Right atrium auricular region (tissue), 2 donors: ENCODE measurements at regions not wholly inside any gene's neighbourhood (a gene's known extent, or its start where the extent isn't known, plus 50 kb on each side); places are given as distances from the start of the nearest gene placed in this dataset.

Source experiments
- DNase-seq: peaks from one replicate; pipeline ENCODE4 v3.0.0-alpha.2; 2019; ENCODE audit warnings: low spot score
- H3K27ac ChIP-seq, 2 donors: fragments of 200-600 bp; sonication (generic); 1 replicate in 1 of 2; 2 replicates in 1 of 2; pipeline ENCODE4 v1.5.1; 2016 to 2019
- H3K27me3 ChIP-seq, 2 donors: fragments of 200-600 bp; sonication (generic); one replicate each; pipeline versions ENCODE4 v1.5.1 to v1.6.0; 2017 to 2019
- H3K36me3 ChIP-seq: fragments of 200-600 bp; sonication (generic); one replicate; pipeline ENCODE4 v1.5.1; 2016
- H3K4me1 ChIP-seq, 2 donors: fragments of 200-600 bp; sonication (generic); one replicate each; pipeline versions ENCODE4 v1.5.1 to v1.6.0; 2017 to 2019
- H3K4me3 ChIP-seq, 2 donors: fragments of 200-600 bp; sonication (generic); 1 replicate in 1 of 2; 2 replicates in 1 of 2; pipeline ENCODE4 v1.5.1; 2017 to 2019; ENCODE audit warnings: mild to moderate bottlenecking in 1 of 2, moderate library complexity in 1 of 2
- H3K9me3 ChIP-seq, 2 donors: fragments of 200-600 bp; sonication (generic); one replicate each; pipeline ENCODE4 v1.5.1; 2019
- TF ChIP-seq, protein P1 (sequence below), 2 donors: fragments of 200-600 bp; sonication (generic); IDR thresholded peaks; one replicate each; pipeline ENCODE4 v1.5.1; 2019; ENCODE audit warnings: antibody characterized with exemption in 2 of 2

DNA sequence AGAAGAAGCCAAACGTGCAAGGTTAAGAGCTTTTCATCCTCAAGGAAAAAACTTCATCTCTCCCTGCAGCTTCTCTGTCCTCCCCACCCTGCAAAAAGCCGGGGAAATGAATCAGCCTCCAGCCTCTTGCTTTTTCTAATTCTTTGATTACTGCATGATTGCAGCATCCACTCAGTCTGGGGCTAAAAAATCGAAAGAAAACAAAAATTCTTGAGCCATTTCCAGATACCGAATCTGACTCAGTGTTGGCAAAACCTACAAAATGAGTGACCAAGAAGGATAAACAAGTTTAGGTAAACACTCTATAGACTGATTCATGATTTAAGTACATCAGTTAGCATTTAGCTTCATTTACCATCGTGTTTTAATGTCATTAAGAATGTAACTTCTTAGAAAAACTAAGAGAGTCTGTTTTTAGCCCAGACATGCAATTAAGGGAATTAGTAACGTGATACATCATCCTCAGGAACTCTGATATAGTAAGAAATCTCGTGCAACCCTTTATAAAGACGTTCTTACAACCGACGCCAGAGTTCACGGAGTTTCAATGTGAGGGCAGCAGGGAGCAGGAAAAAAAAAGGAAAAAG, 287.3 kb upstream of the FOXF1 start:
- H3K4me3 ChIP-seq = no peak overlapping the region
- no peaks in the 10 kb centered on the region for H3K36me3 ChIP-seq
- no peaks in the 10 kb centered on the region for H3K27me3 ChIP-seq
- peaks cover 0 to 5% of the 10 kb centered on the region in 2 donors for H3K4me1 ChIP-seq
- TF ChIP-seq, protein P1, sequence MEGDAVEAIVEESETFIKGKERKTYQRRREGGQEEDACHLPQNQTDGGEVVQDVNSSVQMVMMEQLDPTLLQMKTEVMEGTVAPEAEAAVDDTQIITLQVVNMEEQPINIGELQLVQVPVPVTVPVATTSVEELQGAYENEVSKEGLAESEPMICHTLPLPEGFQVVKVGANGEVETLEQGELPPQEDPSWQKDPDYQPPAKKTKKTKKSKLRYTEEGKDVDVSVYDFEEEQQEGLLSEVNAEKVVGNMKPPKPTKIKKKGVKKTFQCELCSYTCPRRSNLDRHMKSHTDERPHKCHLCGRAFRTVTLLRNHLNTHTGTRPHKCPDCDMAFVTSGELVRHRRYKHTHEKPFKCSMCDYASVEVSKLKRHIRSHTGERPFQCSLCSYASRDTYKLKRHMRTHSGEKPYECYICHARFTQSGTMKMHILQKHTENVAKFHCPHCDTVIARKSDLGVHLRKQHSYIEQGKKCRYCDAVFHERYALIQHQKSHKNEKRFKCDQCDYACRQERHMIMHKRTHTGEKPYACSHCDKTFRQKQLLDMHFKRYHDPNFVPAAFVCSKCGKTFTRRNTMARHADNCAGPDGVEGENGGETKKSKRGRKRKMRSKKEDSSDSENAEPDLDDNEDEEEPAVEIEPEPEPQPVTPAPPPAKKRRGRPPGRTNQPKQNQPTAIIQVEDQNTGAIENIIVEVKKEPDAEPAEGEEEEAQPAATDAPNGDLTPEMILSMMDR (IDR thresholded peaks at IDR 0.05) = no peak
- DNase-seq = no peak
- no peaks in the 10 kb centered on the region for H3K9me3 ChIP-seq
- no peak overlapping the region for H3K27ac ChIP-seq

DNA sequence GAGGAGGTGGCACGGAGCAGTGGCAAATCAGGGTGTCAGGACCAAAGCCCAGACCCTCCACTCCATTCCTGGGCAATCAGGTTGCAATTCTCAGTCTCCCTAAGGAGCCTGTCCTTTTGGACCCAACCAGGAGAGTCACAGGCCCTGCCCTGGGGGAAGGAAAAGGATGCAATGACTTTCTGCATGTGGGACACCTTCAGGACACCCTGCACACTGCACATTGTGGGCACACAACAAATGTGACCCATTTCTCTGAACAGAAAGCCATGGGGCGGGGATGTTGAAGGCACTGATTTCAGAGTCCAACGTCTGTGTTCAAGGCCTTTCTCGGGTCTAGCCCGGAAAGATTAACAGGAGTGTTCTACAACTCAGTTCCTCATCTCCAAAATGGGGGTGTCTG, 286.2 kb upstream of the FOXF1 start:
- TF ChIP-seq, protein P1 (IDR thresholded peaks at IDR 0.05) = no peak
- Histone ChIP-seq H3K4me3 (no peak overlapping the region), H3K36me3 (no peaks in the 10 kb centered on the region), H3K27me3 (no peaks in the 10 kb centered on the region), H3K4me1 (peaks cover 0 to 5% of the 10 kb centered on the region in 2 donors), H3K27ac (no peak overlapping the region), H3K9me3 (no peaks in the 10 kb centered on the region)
- no peak for DNase-seq

DNA sequence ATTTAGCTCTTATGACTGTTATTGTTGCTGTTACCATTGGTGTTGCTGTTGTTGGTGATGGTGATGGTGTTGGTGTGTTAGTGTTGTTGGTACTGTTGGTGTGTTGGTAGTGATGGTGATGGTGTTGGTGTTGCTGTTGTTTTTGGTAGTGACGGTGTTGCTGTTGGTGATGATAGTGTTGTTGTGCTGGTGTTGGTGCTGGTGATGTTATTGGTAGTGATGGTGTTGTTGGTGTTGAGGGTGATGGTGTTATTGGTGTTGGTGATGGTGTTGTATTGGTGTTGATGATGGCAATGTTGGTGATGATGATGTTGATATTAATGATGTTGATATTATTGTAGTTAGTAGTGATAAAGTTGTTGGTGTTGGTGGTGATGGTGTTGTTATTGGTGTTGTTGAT, 285.7 kb upstream of the FOXF1 start:
- Histone ChIP-seq H3K36me3 (no peaks in the 10 kb centered on the region), H3K9me3 (no peaks in the 10 kb centered on the region), H3K27ac (no peak overlapping the region), H3K4me1 (peaks cover 0 to 5% of the 10 kb centered on the region in 2 donors), H3K27me3 (no peaks in the 10 kb centered on the region), H3K4me3 (no peak overlapping the region)
- no peak for DNase-seq
- TF ChIP-seq, protein P1 (IDR thresholded peaks at IDR 0.05) = no peak

DNA sequence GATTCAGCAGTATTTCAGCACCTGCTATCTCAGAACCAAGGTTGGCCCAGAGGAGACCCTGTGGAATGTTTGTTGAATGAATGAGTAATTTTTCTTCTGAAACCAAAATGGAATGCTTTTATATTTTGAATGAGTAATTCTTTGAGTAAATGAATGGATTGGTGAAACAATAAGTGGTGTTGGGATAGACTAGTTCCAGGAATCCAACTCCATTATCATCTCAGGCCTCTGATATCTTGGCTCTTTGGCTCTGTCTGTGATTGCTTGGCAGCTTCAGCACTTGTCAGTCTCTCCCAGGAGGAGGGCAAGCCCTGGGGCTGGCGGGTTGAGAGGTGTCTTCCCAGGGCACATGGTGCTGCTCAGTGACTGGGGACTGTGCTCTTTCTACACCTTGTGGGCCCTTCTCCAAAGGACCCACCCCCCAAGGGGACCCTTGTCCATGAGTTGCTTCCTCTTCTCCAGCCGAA, 284.4 kb upstream of the FOXF1 start:
- H3K27me3 ChIP-seq = no peaks in the 10 kb centered on the region
- no peaks in the 10 kb centered on the region for H3K36me3 ChIP-seq
- H3K9me3 ChIP-seq = no peaks in the 10 kb centered on the region
- no peak overlapping the region for H3K27ac ChIP-seq
- peaks cover 0 to 5% of the 10 kb centered on the region in 2 donors for H3K4me1 ChIP-seq
- no peak overlapping the region for H3K4me3 ChIP-seq
- no peak for DNase-seq
- TF ChIP-seq, protein P1 (IDR thresholded peaks at IDR 0.05) = no peak

DNA sequence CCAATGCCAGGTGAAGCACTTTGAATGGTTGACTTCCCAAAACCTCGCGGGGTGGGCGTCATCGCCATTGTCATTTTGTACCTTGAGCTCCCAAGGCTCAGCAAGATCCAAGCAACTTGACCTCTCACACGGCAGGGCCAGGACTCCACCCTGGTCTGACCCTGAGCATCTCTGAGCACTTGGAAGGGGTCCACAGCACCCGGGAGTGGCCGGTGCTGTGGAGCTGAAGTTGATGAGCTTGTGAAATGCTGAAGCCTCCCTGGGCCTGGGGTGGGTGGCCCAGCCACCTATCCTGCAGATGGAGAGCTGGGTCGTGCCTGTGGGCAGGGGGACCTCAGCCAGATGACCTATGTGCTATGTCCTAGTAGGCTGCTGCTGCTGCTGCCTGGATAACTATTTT, 283.3 kb upstream of the FOXF1 start:
- TF ChIP-seq, protein P1 (IDR thresholded peaks at IDR 0.05) = no peak
- no peak overlapping the region for H3K4me3 ChIP-seq
- H3K9me3 ChIP-seq = no peaks in the 10 kb centered on the region

DNA sequence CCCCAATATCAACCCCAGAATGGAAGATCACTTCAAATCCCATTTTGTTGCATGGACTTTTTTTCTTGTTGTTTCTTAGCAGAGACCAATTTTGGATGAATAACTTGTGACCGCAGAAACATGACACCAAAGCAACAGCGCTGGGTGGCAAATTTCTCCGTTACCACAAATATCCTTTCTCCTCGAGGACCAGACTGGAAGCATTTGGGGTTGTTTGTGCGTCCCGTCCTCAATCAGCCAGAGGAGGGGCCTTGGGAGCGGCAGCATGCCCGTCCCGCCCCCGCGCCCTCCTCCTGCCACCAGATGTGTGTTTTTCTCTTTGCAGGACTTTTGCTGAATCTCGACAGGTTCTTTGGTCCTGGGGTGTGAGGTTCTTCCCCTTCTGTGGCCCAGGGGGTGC, 282.5 kb upstream of the FOXF1 start:
- no peaks in the 10 kb centered on the region for H3K27me3 ChIP-seq

More for the DNA sequence above, 283.3 kb upstream of the FOXF1 start:
- DNase-seq = no peak
- H3K27ac ChIP-seq = no peak overlapping the region
- no peaks in the 10 kb centered on the region for H3K36me3 ChIP-seq
- H3K27me3 ChIP-seq = no peaks in the 10 kb centered on the region
- peaks cover 0 to 5% of the 10 kb centered on the region in 2 donors for H3K4me1 ChIP-seq

More for the DNA sequence above, 282.5 kb upstream of the FOXF1 start:
- H3K4me1 ChIP-seq = peaks cover 0 to under 1% of the 10 kb centered on the region in 2 donors
- H3K4me3 ChIP-seq = no peak overlapping the region
- DNase-seq = no peak
- TF ChIP-seq, protein P1 (IDR thresholded peaks at IDR 0.05) = no peak
- H3K36me3 ChIP-seq = no peaks in the 10 kb centered on the region
- H3K27ac ChIP-seq = no peak overlapping the region
- H3K9me3 ChIP-seq = no peaks in the 10 kb centered on the region
